ENCODE measurements at regions not wholly inside any gene's neighbourhood (a gene's known extent, or its start where the extent isn't known, plus 50 kb on each side); places are given as distances from the start of the nearest gene placed in this dataset.

- H3K9me3 ChIP-seq: no peaks in the 10 kb centered on the region
- no peaks in the 10 kb centered on the region for H3K36me3 ChIP-seq
- H3K4me3 ChIP-seq: no peak overlapping the region
- WGBS: 77% methylated on average over 1 of the region's 1 CpG
- no peak overlapping the region for H3K27ac ChIP-seq
- peaks cover 3% of the 10 kb centered on the region for H3K4me1 ChIP-seq
- no peak for TF ChIP-seq POLR2AphosphoS5 (IDR thresholded peaks at IDR 0.05)
- TF ChIP-seq CTCF (IDR thresholded peaks at IDR 0.05): no peak
- TF ChIP-seq EP300 (IDR thresholded peaks at IDR 0.05): no peak
- no peak for TF ChIP-seq POLR2A (IDR thresholded peaks at IDR 0.05)
- DNase-seq (ENCODE audit: low spot score in 2 of 2): no peak
- no peaks in the 10 kb centered on the region for H3K27me3 ChIP-seq
Observed at GRCh38 chr6:55669028-55669427, 90.0 kb upstream of the HMGCLL1 start.

GRCh38 chr6:55668591-55668990, 89.6 kb upstream of the HMGCLL1 start:
- Histone ChIP-seq H3K9me3 (no peaks in the 10 kb centered on the region), H3K27ac (peak overlapping the region; percentile 16), H3K4me1 (peaks cover 3% of the 10 kb centered on the region), H3K27me3 (no peaks in the 10 kb centered on the region), H3K4me3 (no peak overlapping the region), H3K36me3 (no peaks in the 10 kb centered on the region)
- no peak for TF ChIP-seq CTCF (IDR thresholded peaks at IDR 0.05)
- no peak for TF ChIP-seq POLR2AphosphoS5 (IDR thresholded peaks at IDR 0.05)
- TF ChIP-seq POLR2A (IDR thresholded peaks at IDR 0.05): no peak
- no peak for TF ChIP-seq EP300 (IDR thresholded peaks at IDR 0.05)
- WGBS: 33% methylated on average over 3 of the region's 3 CpGs
- DNase-seq (ENCODE audit: low spot score in 2 of 2): no peak

GRCh38 chr6:55667341-55667740, 88.3 kb upstream of the HMGCLL1 start:
- 67% methylated on average over 2 of the region's 2 CpGs for WGBS
- no peak for TF ChIP-seq EP300 (IDR thresholded peaks at IDR 0.05)
- no peak for TF ChIP-seq POLR2AphosphoS5 (IDR thresholded peaks at IDR 0.05)
- no peak for TF ChIP-seq POLR2A (IDR thresholded peaks at IDR 0.05)
- TF ChIP-seq CTCF (IDR thresholded peaks at IDR 0.05): no peak
- H3K27me3 ChIP-seq: no peaks in the 10 kb centered on the region
- no peak for DNase-seq (ENCODE audit: low spot score in 2 of 2)
- H3K4me1 ChIP-seq: peaks cover 3% of the 10 kb centered on the region
- no peaks in the 10 kb centered on the region for H3K36me3 ChIP-seq
- no peaks in the 10 kb centered on the region for H3K9me3 ChIP-seq
- H3K27ac ChIP-seq: no peak overlapping the region
- no peak overlapping the region for H3K4me3 ChIP-seq

GRCh38 chr6:55666606-55667225, 87.7 kb upstream of the HMGCLL1 start:
- H3K36me3 ChIP-seq: no peaks in the 10 kb centered on the region
- TF ChIP-seq POLR2A (IDR thresholded peaks at IDR 0.05) (no peak), POLR2AphosphoS5 (IDR thresholded peaks at IDR 0.05) (no peak), EP300 (IDR thresholded peaks at IDR 0.05) (no peak), CTCF (IDR thresholded peaks at IDR 0.05) (no peak)
- WGBS: 64% methylated on average over 2 of the region's 2 CpGs
- H3K27ac ChIP-seq: no peak overlapping the region
- no peak overlapping the region for H3K4me3 ChIP-seq
- peaks cover 3% of the 10 kb centered on the region for H3K4me1 ChIP-seq
- H3K9me3 ChIP-seq: no peaks in the 10 kb centered on the region
- no peak for DNase-seq (ENCODE audit: low spot score in 2 of 2)
- no peaks in the 10 kb centered on the region for H3K27me3 ChIP-seq

- no peak overlapping the region for H3K4me3 ChIP-seq
- no peaks in the 10 kb centered on the region for H3K27me3 ChIP-seq
- H3K36me3 ChIP-seq: no peaks in the 10 kb centered on the region
- H3K9me3 ChIP-seq: no peaks in the 10 kb centered on the region
- H3K4me1 ChIP-seq: peaks cover 3% of the 10 kb centered on the region
- no peak for TF ChIP-seq POLR2A (IDR thresholded peaks at IDR 0.05)
- no peak for TF ChIP-seq CTCF (IDR thresholded peaks at IDR 0.05)
- TF ChIP-seq EP300 (IDR thresholded peaks at IDR 0.05): no peak
- no peak for TF ChIP-seq POLR2AphosphoS5 (IDR thresholded peaks at IDR 0.05)
- 79% methylated on average over 3 of the region's 3 CpGs for WGBS
- no peak for DNase-seq (ENCODE audit: low spot score in 2 of 2)
- H3K27ac ChIP-seq: no peak overlapping the region
Observed at GRCh38 chr6:55666037-55666436, 87.0 kb upstream of the HMGCLL1 start.

All from suprapubic skin (tissue), 4 donors.